MM.1S (cell line): ENCODE measurements at regions not wholly inside any gene's neighbourhood (a gene's known extent, or its start where the extent isn't known, plus 50 kb on each side); places are given as distances from the start of the nearest gene placed in this dataset.

Source experiments
- DNase-seq: peaks from one replicate; pipeline ENCODE4 v3.0.0-alpha.2; 2015
- H2AFZ ChIP-seq: fragments of 300-600 bp; sonication (generic); 2 replicates; pipeline ENCODE4 v1.6.0; 2016; ENCODE audit warnings: antibody characterized with exemption, low read length
- H3F3A ChIP-seq: fragments of 300-600 bp; sonication (generic); 2 replicates; pipeline ENCODE4 v1.6.1; 2016; ENCODE audit warnings: mild to moderate bottlenecking, antibody characterized with exemption, low read length, moderate library complexity, mixed read lengths; ENCODE audit not compliant: insufficient read depth
- H3K27ac ChIP-seq: fragments of 300-600 bp; sonication (generic); 2 replicates; pipeline ENCODE4 v1.5.1; 2016; ENCODE audit warnings: mild to moderate bottlenecking, low read length
- H3K27me3 ChIP-seq: fragments of 300-600 bp; sonication (generic); replicated peaks from 2 replicates; pipeline ENCODE4 v1.6.0; 2016; ENCODE audit warnings: low read length; ENCODE audit not compliant: insufficient read depth
- H3K36me3 ChIP-seq: fragments of 300-600 bp; sonication (generic); replicated peaks from 2 replicates; pipeline ENCODE4 v1.6.1; 2016; ENCODE audit warnings: mild to moderate bottlenecking, low read length, mixed read lengths; ENCODE audit not compliant: insufficient read depth
- H3K4me1 ChIP-seq: fragments of 300-600 bp; sonication (generic); 2 replicates; pipeline ENCODE4 v1.6.1; 2016; ENCODE audit warnings: low read length, mixed read lengths
- H3K4me2 ChIP-seq: fragments of 300-600 bp; sonication (generic); 2 replicates; pipeline ENCODE4 v1.6.0; 2016; ENCODE audit warnings: low read depth, low read length
- H3K4me3 ChIP-seq: fragments of 300-600 bp; sonication (generic); 2 replicates; pipeline ENCODE4 v1.5.1; 2016; ENCODE audit warnings: low read length, mixed read lengths
- H3K79me2 ChIP-seq: fragments of 300-600 bp; sonication (generic); 2 replicates; pipeline ENCODE4 v1.6.1; 2016; ENCODE audit warnings: mixed run types, low read length, mixed read lengths
- H3K9ac ChIP-seq: fragments of 300-600 bp; sonication (generic); 2 replicates; pipeline ENCODE4 v1.6.1; 2016; ENCODE audit warnings: low read length, mixed read lengths
- H3K9me2 ChIP-seq: fragments of 300-600 bp; sonication (generic); replicated peaks from 2 replicates; pipeline ENCODE4 v1.6.1; 2016; ENCODE audit warnings: mild to moderate bottlenecking, low read length, mixed read lengths; ENCODE audit not compliant: insufficient read depth
- H3K9me3 ChIP-seq: fragments of 300-600 bp; sonication (generic); replicated peaks from 2 replicates; pipeline ENCODE4 v1.6.1; 2016; ENCODE audit warnings: mild to moderate bottlenecking, low read length, mixed read lengths; ENCODE audit not compliant: insufficient read depth
- H4K20me1 ChIP-seq: fragments of 300-600 bp; sonication (generic); 2 replicates; pipeline ENCODE4 v1.6.1; 2016; ENCODE audit warnings: mild to moderate bottlenecking, low read length, moderate library complexity, mixed read lengths; ENCODE audit not compliant: insufficient read depth
- CTCF ChIP-seq: fragments of 300-600 bp; sonication (generic); IDR thresholded peaks from 2 replicates; pipeline ENCODE4 v1.5.1; 2016; ENCODE audit warnings: antibody characterized with exemption, low read length, mixed read lengths
- EZH2 ChIP-seq: fragments of 300-600 bp; sonication (generic); optimal IDR thresholded peaks from 2 replicates; pipeline ENCODE3; 2017; ENCODE audit warnings: low read depth, mild to moderate bottlenecking, antibody characterized with exemption, low read length, mixed read lengths
- EZH2phosphoT487 ChIP-seq: fragments of 300-600 bp; sonication (generic); IDR thresholded peaks from 2 replicates; pipeline ENCODE4 v1.6.1; 2018; ENCODE audit warnings: antibody characterized with exemption, low read length

DNA sequence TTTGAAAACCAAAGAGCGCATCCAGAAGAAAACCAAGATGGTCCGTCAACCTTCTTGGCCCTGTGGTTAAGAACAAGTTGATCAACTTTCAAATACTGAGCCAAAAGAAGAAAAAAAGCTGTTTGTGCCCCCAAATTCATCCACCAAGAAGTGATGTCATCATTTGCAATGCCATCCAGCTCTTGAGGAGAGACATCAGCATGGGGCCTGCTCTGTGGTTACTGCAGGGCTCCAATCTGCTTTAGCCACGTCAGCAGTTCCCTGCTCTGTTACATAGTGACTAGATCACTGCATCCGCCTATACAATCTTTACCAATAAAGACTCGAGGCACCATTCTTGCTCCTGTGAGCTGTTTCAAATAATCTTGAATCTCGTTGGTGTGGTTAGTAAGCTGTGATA, 75.0 kb upstream of the BLCAP start:
- H4K20me1 ChIP-seq = no peaks in the 10 kb centered on the region
- no peaks in the 10 kb centered on the region for H3K4me1 ChIP-seq
- no peaks in the 10 kb centered on the region for H3K36me3 ChIP-seq
- no peak for DNase-seq
- H3K79me2 ChIP-seq = no peaks in the 10 kb centered on the region
- no peak overlapping the region for H3K9ac ChIP-seq
- no peak for TF ChIP-seq EZH2phosphoT487
- no peak overlapping the region for H3K27ac ChIP-seq
- no peaks in the 10 kb centered on the region for H3K9me3 ChIP-seq
- H3K4me2 ChIP-seq = no peak overlapping the region
- no peak overlapping the region for H3K4me3 ChIP-seq
- H3K27me3 ChIP-seq = peaks cover 19% of the 10 kb centered on the region
- H3K9me2 ChIP-seq = no peaks in the 10 kb centered on the region
- H2AFZ ChIP-seq = no peak overlapping the region
- H3F3A ChIP-seq = no peaks in the 10 kb centered on the region

GRCh38 chr20:37600486-37600885, 72.8 kb upstream of the BLCAP start:
- Histone ChIP-seq H3K27me3 (peaks cover 26% of the 10 kb centered on the region), H3K27ac (no peak overlapping the region), H2AFZ (no peak overlapping the region), H3K4me2 (no peak overlapping the region), H3K9me2 (no peaks in the 10 kb centered on the region), H4K20me1 (no peaks in the 10 kb centered on the region), H3F3A (no peaks in the 10 kb centered on the region), H3K9ac (no peak overlapping the region), H3K79me2 (no peaks in the 10 kb centered on the region), H3K9me3 (no peaks in the 10 kb centered on the region), H3K36me3 (no peaks in the 10 kb centered on the region), H3K4me3 (no peak overlapping the region), H3K4me1 (no peaks in the 10 kb centered on the region)
- TF ChIP-seq EZH2 (no peak), EZH2phosphoT487 (no peak), CTCF (no peak)
- no peak for DNase-seq

DNA sequence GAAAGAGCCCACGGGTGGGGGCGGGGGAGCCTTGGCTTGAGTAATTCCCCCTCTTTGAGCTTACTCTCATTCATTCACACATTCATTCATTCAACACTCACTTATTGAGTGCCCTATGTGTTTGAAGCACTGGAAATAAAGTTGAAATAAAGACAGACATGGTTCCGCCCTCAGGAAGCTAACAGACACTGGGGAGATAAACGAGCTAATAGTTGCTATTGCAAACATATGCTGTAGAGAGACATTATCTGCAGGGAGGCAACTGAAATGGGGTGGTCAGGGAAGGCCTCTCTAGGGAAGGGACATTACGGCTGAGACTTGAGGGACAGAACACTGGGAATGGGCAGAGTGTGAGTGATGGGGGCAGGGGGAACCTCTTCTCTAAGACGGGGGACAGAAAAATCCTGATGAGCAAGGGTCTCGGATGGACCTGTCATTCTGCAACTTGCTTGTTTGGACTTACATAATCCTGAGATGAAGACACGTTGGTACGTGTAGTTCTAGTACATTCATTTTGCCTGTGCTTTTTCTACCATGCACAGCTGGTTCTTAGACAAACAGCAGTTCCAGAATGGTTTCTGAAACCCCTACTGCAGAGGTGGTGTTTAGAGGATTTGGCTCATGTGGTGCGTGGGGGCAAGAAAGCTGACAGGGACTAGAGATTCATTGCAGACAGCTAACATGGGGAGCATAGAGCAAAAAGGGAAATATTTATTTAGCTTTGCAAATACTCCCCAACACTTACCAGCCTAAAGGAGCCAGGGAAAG, 71.1 kb upstream of the BLCAP start:
- H3K4me3 ChIP-seq = no peak overlapping the region
- H3K27ac ChIP-seq = no peak overlapping the region
- no peak for DNase-seq
- TF ChIP-seq EZH2 = no peak
- no peak for TF ChIP-seq EZH2phosphoT487
- no peak for TF ChIP-seq CTCF
- no peaks in the 10 kb centered on the region for H3K9me2 ChIP-seq
- no peak overlapping the region for H3K4me2 ChIP-seq
- no peak overlapping the region for H2AFZ ChIP-seq
- H3K36me3 ChIP-seq = no peaks in the 10 kb centered on the region
- peaks cover 26% of the 10 kb centered on the region for H3K27me3 ChIP-seq
- H4K20me1 ChIP-seq = no peaks in the 10 kb centered on the region
- H3K79me2 ChIP-seq = no peaks in the 10 kb centered on the region
- H3K9me3 ChIP-seq = no peaks in the 10 kb centered on the region
- no peak overlapping the region for H3K9ac ChIP-seq
- no peaks in the 10 kb centered on the region for H3F3A ChIP-seq
- H3K4me1 ChIP-seq = no peaks in the 10 kb centered on the region

DNA sequence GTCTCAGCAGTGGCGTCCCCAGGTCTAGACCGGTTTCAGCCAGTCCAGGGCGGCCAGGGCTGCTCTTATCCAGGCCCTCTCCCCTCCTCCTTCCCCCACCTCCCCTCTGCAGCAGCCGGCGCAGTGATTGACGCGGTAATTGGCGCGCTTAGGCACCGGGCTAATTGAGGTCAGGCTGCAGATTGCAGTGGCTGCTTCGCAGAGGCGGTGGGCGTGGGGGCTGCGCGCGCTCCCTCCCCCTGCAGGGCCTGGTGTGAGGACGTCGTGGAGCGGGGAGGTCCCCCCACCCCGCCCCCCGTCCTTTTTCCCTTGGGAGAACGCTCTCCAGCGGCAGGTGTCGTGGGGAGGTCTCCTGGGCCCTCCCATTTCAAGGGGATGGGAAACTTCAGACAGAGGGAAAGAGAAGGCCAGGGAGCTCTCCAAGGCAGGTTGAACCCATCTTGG, 70.4 kb upstream of the BLCAP start:
- Histone ChIP-seq H4K20me1 (no peaks in the 10 kb centered on the region), H3K9ac (no peak overlapping the region), H2AFZ (no peak overlapping the region), H3K4me1 (no peaks in the 10 kb centered on the region), H3K9me3 (no peaks in the 10 kb centered on the region), H3K4me2 (no peak overlapping the region), H3K27me3 (peaks cover 26% of the 10 kb centered on the region), H3F3A (no peaks in the 10 kb centered on the region), H3K9me2 (no peaks in the 10 kb centered on the region), H3K36me3 (no peaks in the 10 kb centered on the region), H3K27ac (no peak overlapping the region), H3K4me3 (no peak overlapping the region), H3K79me2 (no peaks in the 10 kb centered on the region)
- TF ChIP-seq EZH2 (no peak), EZH2phosphoT487 (no peak), CTCF (no peak)
- no peak for DNase-seq
